ENCODE measurements at regions not wholly inside any gene's neighbourhood (a gene's known extent, or its start where the extent isn't known, plus 50 kb on each side); places are given as distances from the start of the nearest gene placed in this dataset.

DNA sequence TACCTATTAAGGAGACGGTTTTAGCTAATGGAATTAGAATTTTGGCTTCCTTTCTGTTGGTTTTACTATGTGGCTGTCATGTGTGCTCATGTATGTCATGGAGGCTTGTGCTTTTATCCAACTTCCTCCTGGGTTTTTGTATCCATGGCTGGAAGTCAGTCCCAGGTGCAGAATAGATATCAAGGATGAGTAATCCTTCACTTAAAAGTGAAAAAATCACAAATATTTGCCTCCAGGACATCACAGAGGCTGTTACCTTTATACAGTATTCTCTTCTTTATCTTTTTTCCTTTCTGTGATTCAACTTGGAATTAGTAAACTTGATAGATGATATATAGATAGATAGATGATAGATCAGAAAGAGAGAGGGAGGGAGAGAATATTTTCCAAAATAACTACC is 706.8 kb downstream of the GALC start:
- 57 to 65% methylated on average over 1 of the region's 1 CpG for WGBS, 2 donors
- no peak for DNase-seq
- Histone ChIP-seq H3K9me3 (ENCODE audit: control insufficient read depth in 4 of 4, insufficient read depth in 3 of 4, low read length in 3 of 4) (no peaks in the 10 kb centered on the region), H3K36me3 (ENCODE audit: control insufficient read depth in 4 of 4, insufficient read depth in 4 of 4, low read length in 4 of 4) (no peaks in the 10 kb centered on the region), H3K4me3 (no peak overlapping the region), H3K4me1 (ENCODE audit: control insufficient read depth in 5 of 5, insufficient read depth in 5 of 5, low read length in 5 of 5) (no peaks in the 10 kb centered on the region), H3K27ac (ENCODE audit: low read depth in 1 of 2, low read length in 1 of 2) (no peak overlapping the region), H3K27me3 (ENCODE audit: control insufficient read depth in 3 of 3, insufficient read depth in 3 of 3, low read length in 2 of 3) (no peaks in the 10 kb centered on the region), H3K9ac (ENCODE audit: insufficient read depth in 1 of 2, low read length in 2 of 2) (no peak overlapping the region)
- TF ChIP-seq, protein P1, sequence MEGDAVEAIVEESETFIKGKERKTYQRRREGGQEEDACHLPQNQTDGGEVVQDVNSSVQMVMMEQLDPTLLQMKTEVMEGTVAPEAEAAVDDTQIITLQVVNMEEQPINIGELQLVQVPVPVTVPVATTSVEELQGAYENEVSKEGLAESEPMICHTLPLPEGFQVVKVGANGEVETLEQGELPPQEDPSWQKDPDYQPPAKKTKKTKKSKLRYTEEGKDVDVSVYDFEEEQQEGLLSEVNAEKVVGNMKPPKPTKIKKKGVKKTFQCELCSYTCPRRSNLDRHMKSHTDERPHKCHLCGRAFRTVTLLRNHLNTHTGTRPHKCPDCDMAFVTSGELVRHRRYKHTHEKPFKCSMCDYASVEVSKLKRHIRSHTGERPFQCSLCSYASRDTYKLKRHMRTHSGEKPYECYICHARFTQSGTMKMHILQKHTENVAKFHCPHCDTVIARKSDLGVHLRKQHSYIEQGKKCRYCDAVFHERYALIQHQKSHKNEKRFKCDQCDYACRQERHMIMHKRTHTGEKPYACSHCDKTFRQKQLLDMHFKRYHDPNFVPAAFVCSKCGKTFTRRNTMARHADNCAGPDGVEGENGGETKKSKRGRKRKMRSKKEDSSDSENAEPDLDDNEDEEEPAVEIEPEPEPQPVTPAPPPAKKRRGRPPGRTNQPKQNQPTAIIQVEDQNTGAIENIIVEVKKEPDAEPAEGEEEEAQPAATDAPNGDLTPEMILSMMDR (IDR thresholded peaks at IDR 0.05; ENCODE audit: control extremely low read depth, extremely low read depth) = no peak
- no peak for ATAC-seq (ENCODE audit: insufficient read depth, low FRiP score)

DNA sequence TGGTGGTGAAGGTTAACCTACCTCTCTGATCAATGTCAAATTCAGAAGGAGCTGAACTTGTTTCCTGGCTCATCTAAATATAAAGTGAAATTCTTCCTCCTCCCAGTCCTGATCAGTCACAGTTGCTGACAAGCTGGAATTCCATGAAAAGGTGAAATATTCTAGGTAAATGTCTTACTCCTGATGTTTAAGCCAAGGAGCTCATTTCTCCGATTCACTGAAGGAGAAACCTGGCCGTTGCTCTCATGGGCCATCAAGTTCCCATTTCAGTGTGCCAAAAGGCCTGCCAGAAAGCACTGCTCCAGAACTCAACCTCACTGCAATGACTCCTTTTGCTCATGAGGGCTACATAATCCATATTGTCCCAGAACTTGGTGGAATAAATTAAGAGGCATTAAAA is 707.5 kb downstream of the GALC start:
- H3K9ac ChIP-seq (ENCODE audit: insufficient read depth in 1 of 2, low read length in 2 of 2) = no peak overlapping the region
- H3K27me3 ChIP-seq (ENCODE audit: control insufficient read depth in 3 of 3, insufficient read depth in 3 of 3, low read length in 2 of 3) = no peaks in the 10 kb centered on the region
- DNase-seq (no peak), ATAC-seq (ENCODE audit: insufficient read depth, low FRiP score) (no peak)
- no peak overlapping the region for H3K4me3 ChIP-seq
- 87 to 90% methylated on average over 2 of the region's 2 CpGs for WGBS, 2 donors
- H3K4me1 ChIP-seq (ENCODE audit: control insufficient read depth in 5 of 5, insufficient read depth in 5 of 5, low read length in 5 of 5) = no peaks in the 10 kb centered on the region
- H3K27ac ChIP-seq (ENCODE audit: low read depth in 1 of 2, low read length in 1 of 2) = no peak overlapping the region
- no peaks in the 10 kb centered on the region for H3K36me3 ChIP-seq (ENCODE audit: control insufficient read depth in 4 of 4, insufficient read depth in 4 of 4, low read length in 4 of 4)
- TF ChIP-seq, protein P1 (IDR thresholded peaks at IDR 0.05; ENCODE audit: control extremely low read depth, extremely low read depth) = no peak
- no peaks in the 10 kb centered on the region for H3K9me3 ChIP-seq (ENCODE audit: control insufficient read depth in 4 of 4, insufficient read depth in 3 of 4, low read length in 3 of 4)

DNA sequence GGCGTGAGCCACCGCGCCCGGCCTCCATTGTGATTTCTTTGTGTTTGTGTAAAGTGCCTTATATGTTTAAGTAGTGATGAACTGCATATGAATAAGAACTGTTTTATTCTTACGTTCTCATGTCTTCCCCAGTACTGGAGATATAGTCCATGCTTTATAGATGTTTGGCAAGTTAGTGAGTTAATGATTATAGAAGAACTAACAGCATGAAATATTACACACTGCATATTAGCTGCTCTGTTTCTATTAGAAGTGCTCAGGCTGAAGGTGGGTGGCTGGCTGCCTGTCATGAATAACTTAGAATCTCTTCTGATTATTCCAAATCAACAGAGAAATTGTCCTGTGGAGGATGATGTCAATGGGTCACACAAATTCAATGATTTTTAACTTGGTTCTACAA is 709.4 kb downstream of the GALC start:
- Histone ChIP-seq H3K9me3 (ENCODE audit: control insufficient read depth in 4 of 4, insufficient read depth in 3 of 4, low read length in 3 of 4) (no peaks in the 10 kb centered on the region), H3K36me3 (ENCODE audit: control insufficient read depth in 4 of 4, insufficient read depth in 4 of 4, low read length in 4 of 4) (no peaks in the 10 kb centered on the region), H3K4me1 (ENCODE audit: control insufficient read depth in 5 of 5, insufficient read depth in 5 of 5, low read length in 5 of 5) (no peaks in the 10 kb centered on the region), H3K27me3 (ENCODE audit: control insufficient read depth in 3 of 3, insufficient read depth in 3 of 3, low read length in 2 of 3) (no peaks in the 10 kb centered on the region), H3K27ac (ENCODE audit: low read depth in 1 of 2, low read length in 1 of 2) (no peak overlapping the region), H3K4me3 (no peak overlapping the region), H3K9ac (ENCODE audit: insufficient read depth in 1 of 2, low read length in 2 of 2) (no peak overlapping the region)
- TF ChIP-seq, protein P1 (IDR thresholded peaks at IDR 0.05; ENCODE audit: control extremely low read depth, extremely low read depth) = no peak
- WGBS, 2 donors = 92 to 94% methylated on average over 5 of the region's 5 CpGs
- ATAC-seq (ENCODE audit: insufficient read depth, low FRiP score) (no peak), DNase-seq (no peak)

DNA sequence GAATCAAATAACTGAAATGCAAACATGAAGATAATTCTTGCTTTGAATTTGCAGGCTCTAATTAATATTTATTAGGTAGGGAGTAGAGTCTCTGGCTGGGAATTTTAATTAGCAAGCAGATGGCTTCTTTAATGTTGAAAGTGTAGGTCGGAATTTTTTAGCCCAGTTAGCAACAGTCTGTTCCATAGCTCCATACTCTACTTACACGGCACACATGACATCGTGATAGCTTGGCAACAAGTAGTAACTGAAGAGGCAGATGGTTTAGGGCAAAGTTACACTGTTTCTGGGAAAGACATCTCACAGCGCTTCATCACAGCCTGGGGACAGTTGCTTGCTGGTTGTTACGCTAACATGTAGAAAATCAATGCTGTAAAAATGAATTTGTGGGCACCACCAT is 710.7 kb downstream of the GALC start:
- WGBS, 2 donors = 83 to 92% methylated on average over 5 of the region's 5 CpGs

More for the DNA sequence above, 710.7 kb downstream of the GALC start:
- H3K4me1 ChIP-seq (ENCODE audit: control insufficient read depth in 5 of 5, insufficient read depth in 5 of 5, low read length in 5 of 5) = no peaks in the 10 kb centered on the region
- H3K36me3 ChIP-seq (ENCODE audit: control insufficient read depth in 4 of 4, insufficient read depth in 4 of 4, low read length in 4 of 4) = no peaks in the 10 kb centered on the region
- H3K27me3 ChIP-seq (ENCODE audit: control insufficient read depth in 3 of 3, insufficient read depth in 3 of 3, low read length in 2 of 3) = no peaks in the 10 kb centered on the region
- DNase-seq (no peak), ATAC-seq (ENCODE audit: insufficient read depth, low FRiP score) (no peak)
- H3K9me3 ChIP-seq (ENCODE audit: control insufficient read depth in 4 of 4, insufficient read depth in 3 of 4, low read length in 3 of 4) = no peaks in the 10 kb centered on the region
- TF ChIP-seq, protein P1 (IDR thresholded peaks at IDR 0.05; ENCODE audit: control extremely low read depth, extremely low read depth) = no peak
- H3K9ac ChIP-seq (ENCODE audit: insufficient read depth in 1 of 2, low read length in 2 of 2) = no peak overlapping the region
- no peak overlapping the region for H3K27ac ChIP-seq (ENCODE audit: low read depth in 1 of 2, low read length in 1 of 2)
- H3K4me3 ChIP-seq = no peak overlapping the region
